Stimulated activated effector memory CD8-positive, alpha-beta T cell treated with anti-CD3 and anti-CD28 coated beads, Interleukin-12 subunit alpha, Interleukin-12 subunit beta, amount 100 ng/mL, for 72 hours (primary cell): ENCODE measurements at regions not wholly inside any gene's neighbourhood (a gene's known extent, or its start where the extent isn't known, plus 50 kb on each side); places are given as distances from the start of the nearest gene placed in this dataset.

Experiments
- ATAC-seq: fragments of 150-1000 bp; cut with Tn5 transposase; 2 replicates; pipeline ENCODE4 v1.10.0; 2021
- DNase-seq, 2 donors: peaks; one replicate each; pipeline ENCODE4 v3.0.0; 2021 to 2022; ENCODE audit warnings: low spot score in 2 of 2
- H3K27ac Mint-ChIP-seq: one replicate; pipeline ENCODE4 v1.8.0; 2022; ENCODE audit warnings: mild to moderate bottlenecking, mixed read lengths
- H3K36me3 Mint-ChIP-seq: one replicate; pipeline ENCODE4 v1.8.0; 2022; ENCODE audit warnings: mild to moderate bottlenecking, mixed read lengths
- H3K4me1 Mint-ChIP-seq: one replicate; pipeline ENCODE4 v1.8.0; 2022; ENCODE audit warnings: mixed read lengths
- H3K4me3 Mint-ChIP-seq: one replicate; pipeline ENCODE4 v1.8.0; 2022; ENCODE audit warnings: mild to moderate bottlenecking, mixed read lengths
- H3K9me3 Mint-ChIP-seq: one replicate; pipeline ENCODE4 v1.8.0; 2022; ENCODE audit warnings: mixed read lengths

- DNase-seq (no peak), ATAC-seq (no peak)
- Mint-ChIP-seq H3K4me1 (peaks cover 20% of the 10 kb centered on the region), H3K9me3 (no peaks in the 10 kb centered on the region), H3K36me3 (no peaks in the 10 kb centered on the region), H3K27ac (no peak overlapping the region), H3K4me3 (no peak overlapping the region)
Observed at GRCh38 chr5:171650597-171650996, 135.0 kb upstream of the SMIM23 start.

GRCh38 chr5:171651102-171651501 is 134.5 kb upstream of the SMIM23 start:
- no peaks in the 10 kb centered on the region for H3K9me3 Mint-ChIP-seq
- H3K27ac Mint-ChIP-seq = no peak overlapping the region
- H3K4me3 Mint-ChIP-seq = no peak overlapping the region
- H3K4me1 Mint-ChIP-seq = peaks cover 15% of the 10 kb centered on the region
- no peaks in the 10 kb centered on the region for H3K36me3 Mint-ChIP-seq
- ATAC-seq (no peak), DNase-seq (no peak)

- Mint-ChIP-seq H3K4me3 (no peak overlapping the region), H3K36me3 (no peaks in the 10 kb centered on the region), H3K9me3 (no peaks in the 10 kb centered on the region), H3K4me1 (no peaks in the 10 kb centered on the region), H3K27ac (no peak overlapping the region)
- DNase-seq = no peak
- ATAC-seq = no peak
Observed at GRCh38 chr5:171654881-171655280, 130.7 kb upstream of the SMIM23 start.

GRCh38 chr5:171657473-171657872 is 128.1 kb upstream of the SMIM23 start:
- Mint-ChIP-seq H3K4me1 (no peaks in the 10 kb centered on the region), H3K27ac (no peak overlapping the region), H3K4me3 (no peak overlapping the region), H3K36me3 (no peaks in the 10 kb centered on the region), H3K9me3 (no peaks in the 10 kb centered on the region)
- DNase-seq (no peak), ATAC-seq (no peak)

- Mint-ChIP-seq H3K36me3 (no peaks in the 10 kb centered on the region), H3K9me3 (no peaks in the 10 kb centered on the region), H3K4me1 (no peaks in the 10 kb centered on the region), H3K27ac (no peak overlapping the region), H3K4me3 (no peak overlapping the region)
- DNase-seq (no peak), ATAC-seq (no peak)
Observed at GRCh38 chr5:171659896-171660295, 125.7 kb upstream of the SMIM23 start.

GRCh38 chr5:171660434-171660833 is 125.2 kb upstream of the SMIM23 start:
- Mint-ChIP-seq H3K4me3 (no peak overlapping the region), H3K27ac (no peak overlapping the region), H3K4me1 (no peaks in the 10 kb centered on the region), H3K9me3 (no peaks in the 10 kb centered on the region), H3K36me3 (no peaks in the 10 kb centered on the region)
- peak; percentile 78 for ATAC-seq
- DNase-seq = no peak

- DNase-seq = no peak
- H3K4me1 Mint-ChIP-seq = no peaks in the 10 kb centered on the region
- ATAC-seq = no peak
- H3K4me3 Mint-ChIP-seq = no peak overlapping the region
- H3K36me3 Mint-ChIP-seq = no peaks in the 10 kb centered on the region
- no peaks in the 10 kb centered on the region for H3K9me3 Mint-ChIP-seq
- H3K27ac Mint-ChIP-seq = no peak overlapping the region
Observed at GRCh38 chr5:171661143-171661542, 124.5 kb upstream of the SMIM23 start.

- no peak for DNase-seq
Observed at GRCh38 chr5:171663311-171664085, 122.1 kb upstream of the SMIM23 start.

GRCh38 chr5:171664489-171664888 is 121.1 kb upstream of the SMIM23 start:
- ATAC-seq (no peak), DNase-seq (no peak)
- no peaks in the 10 kb centered on the region for H3K4me1 Mint-ChIP-seq
- no peak overlapping the region for H3K27ac Mint-ChIP-seq
- H3K36me3 Mint-ChIP-seq = no peaks in the 10 kb centered on the region
- H3K4me3 Mint-ChIP-seq = no peak overlapping the region
- no peaks in the 10 kb centered on the region for H3K9me3 Mint-ChIP-seq

More at GRCh38 chr5:171663311-171664085, 122.1 kb upstream of the SMIM23 start:
- H3K36me3 Mint-ChIP-seq = no peaks in the 10 kb centered on the region
- ATAC-seq = no peak
- H3K4me1 Mint-ChIP-seq = no peaks in the 10 kb centered on the region
- no peaks in the 10 kb centered on the region for H3K9me3 Mint-ChIP-seq
- H3K4me3 Mint-ChIP-seq = no peak overlapping the region
- no peak overlapping the region for H3K27ac Mint-ChIP-seq

GRCh38 chr5:171666815-171667214 is 118.8 kb upstream of the SMIM23 start:
- no peaks in the 10 kb centered on the region for H3K36me3 Mint-ChIP-seq
- ATAC-seq = no peak
- H3K27ac Mint-ChIP-seq = no peak overlapping the region
- no peaks in the 10 kb centered on the region for H3K9me3 Mint-ChIP-seq
- no peak for DNase-seq
- no peaks in the 10 kb centered on the region for H3K4me1 Mint-ChIP-seq
- no peak overlapping the region for H3K4me3 Mint-ChIP-seq

GRCh38 chr5:171667341-171668096 is 118.1 kb upstream of the SMIM23 start:
- no peak overlapping the region for H3K27ac Mint-ChIP-seq
- no peaks in the 10 kb centered on the region for H3K36me3 Mint-ChIP-seq
- H3K4me3 Mint-ChIP-seq = no peak overlapping the region

GRCh38 chr5:171668097-171668412 is 117.6 kb upstream of the SMIM23 start:
- DNase-seq = no peak
- Mint-ChIP-seq H3K36me3 (no peaks in the 10 kb centered on the region), H3K4me3 (no peak overlapping the region), H3K9me3 (no peaks in the 10 kb centered on the region), H3K4me1 (no peaks in the 10 kb centered on the region), H3K27ac (no peak overlapping the region)
- peak; percentile 16 for ATAC-seq

More at GRCh38 chr5:171667341-171668096, 118.1 kb upstream of the SMIM23 start:
- H3K9me3 Mint-ChIP-seq = no peaks in the 10 kb centered on the region
- H3K4me1 Mint-ChIP-seq = no peaks in the 10 kb centered on the region
- ATAC-seq (no peak), DNase-seq (no peak)

GRCh38 chr5:171669571-171669970 is 116.0 kb upstream of the SMIM23 start:
- Mint-ChIP-seq H3K4me1 (no peaks in the 10 kb centered on the region), H3K4me3 (no peak overlapping the region), H3K36me3 (no peaks in the 10 kb centered on the region), H3K9me3 (no peaks in the 10 kb centered on the region), H3K27ac (no peak overlapping the region)
- DNase-seq = no peak
- ATAC-seq = no peak

- DNase-seq (no peak), ATAC-seq (no peak)
- Mint-ChIP-seq H3K4me1 (no peaks in the 10 kb centered on the region), H3K36me3 (no peaks in the 10 kb centered on the region), H3K27ac (no peak overlapping the region), H3K9me3 (no peaks in the 10 kb centered on the region), H3K4me3 (no peak overlapping the region)
Observed at GRCh38 chr5:171672556-171672955, 113.1 kb upstream of the SMIM23 start.

- ATAC-seq = no peak
- no peaks in the 10 kb centered on the region for H3K4me1 Mint-ChIP-seq
- no peak overlapping the region for H3K4me3 Mint-ChIP-seq
- DNase-seq = no peak
- H3K27ac Mint-ChIP-seq = no peak overlapping the region
- H3K9me3 Mint-ChIP-seq = no peaks in the 10 kb centered on the region
- no peaks in the 10 kb centered on the region for H3K36me3 Mint-ChIP-seq
Observed at GRCh38 chr5:171673328-171673727, 112.3 kb upstream of the SMIM23 start.

GRCh38 chr5:171673840-171674239 is 111.8 kb upstream of the SMIM23 start:
- Mint-ChIP-seq H3K4me1 (no peaks in the 10 kb centered on the region), H3K9me3 (no peaks in the 10 kb centered on the region), H3K36me3 (no peaks in the 10 kb centered on the region), H3K4me3 (no peak overlapping the region), H3K27ac (no peak overlapping the region)
- DNase-seq (no peak), ATAC-seq (no peak)
